Loucy (cell line): ENCODE measurements at regions not wholly inside any gene's neighbourhood (a gene's known extent, or its start where the extent isn't known, plus 50 kb on each side); places are given as distances from the start of the nearest gene placed in this dataset.

ENCODE experiments used
- H2AFZ ChIP-seq: fragments of 200-600 bp; sonication (generic); 2 replicates; pipeline ENCODE4 v1.6.0; 2016; ENCODE audit warnings: antibody characterized with exemption, mild to moderate bottlenecking, low read length, moderate library complexity
- H3F3A ChIP-seq: fragments of 200-600 bp; 2 replicates; pipeline ENCODE4 v1.6.0; 2016; ENCODE audit warnings: antibody characterized with exemption, low read depth, mild to moderate bottlenecking
- H3K27me3 ChIP-seq: fragments of 200-600 bp; sonication (generic); 2 replicates; pipeline ENCODE4 v1.6.1; 2014; ENCODE audit warnings: low read length, mild to moderate bottlenecking; ENCODE audit not compliant: insufficient read depth, poor library complexity, severe bottlenecking
- H3K36me3 ChIP-seq: fragments of 200-600 bp; sonication (generic); 2 replicates; pipeline ENCODE4 v1.6.1; 2016; ENCODE audit warnings: low read length; ENCODE audit not compliant: insufficient read depth
- H3K4me1 ChIP-seq: fragments of 200-600 bp; sonication (generic); 2 replicates; pipeline ENCODE4 v1.5.1; 2014; ENCODE audit warnings: low read length, mild to moderate bottlenecking; ENCODE audit not compliant: insufficient read depth, poor library complexity, severe bottlenecking
- H3K4me2 ChIP-seq: fragments of 200-600 bp; sonication (generic); 2 replicates; pipeline ENCODE4 v1.6.0; 2014; ENCODE audit warnings: antibody characterized with exemption, low read length, low read depth, mild to moderate bottlenecking; ENCODE audit not compliant: poor library complexity, severe bottlenecking
- H3K4me3 ChIP-seq: fragments of 200-600 bp; sonication (generic); 2 replicates; pipeline ENCODE4 v1.5.1; 2014; ENCODE audit warnings: low read length, mild to moderate bottlenecking, mixed read lengths; ENCODE audit not compliant: poor library complexity, severe bottlenecking
- H3K79me2 ChIP-seq: fragments of 200-600 bp; sonication (generic); 2 replicates; pipeline ENCODE4 v1.6.1; 2014; ENCODE audit warnings: low read length; ENCODE audit not compliant: insufficient read depth
- H3K9ac ChIP-seq: fragments of 200-600 bp; sonication (generic); 2 replicates; pipeline ENCODE4 v1.6.0; 2014; ENCODE audit warnings: mild to moderate bottlenecking, low read depth, low read length, moderate library complexity; ENCODE audit not compliant: poor library complexity, severe bottlenecking
- H3K9me2 ChIP-seq: fragments of 200-600 bp; sonication (generic); replicated peaks from 2 replicates; pipeline ENCODE4 v1.6.1; 2016; ENCODE audit warnings: low read depth, low read length, mixed read lengths
- H3K9me3 ChIP-seq: fragments of 200-600 bp; sonication (generic); 2 replicates; pipeline ENCODE4 v1.6.1; 2014; ENCODE audit warnings: mild to moderate bottlenecking, antibody characterized with exemption, low read length, low read depth; ENCODE audit not compliant: insufficient read depth
- H4K20me1 ChIP-seq: fragments of 200-600 bp; sonication (generic); 2 replicates; pipeline ENCODE4 v1.6.0; 2014; ENCODE audit warnings: antibody characterized with exemption, low read length, mild to moderate bottlenecking; ENCODE audit not compliant: insufficient read depth, poor library complexity, severe bottlenecking
- CTCF ChIP-seq: fragments of 200-600 bp; sonication (generic); conservative IDR thresholded peaks from 2 replicates; pipeline ENCODE4 v1.5.1; 2014; ENCODE audit warnings: mild to moderate bottlenecking, antibody characterized with exemption, low read length
- EZH2phosphoT487 ChIP-seq: fragments of 200-600 bp; IDR thresholded peaks from 2 replicates; pipeline ENCODE4 v1.6.1; 2018; ENCODE audit warnings: antibody characterized with exemption, mild to moderate bottlenecking, moderate library complexity, borderline replicate concordance

- H3K9ac ChIP-seq: no peak overlapping the region
- H2AFZ ChIP-seq: no peak overlapping the region
- no peak overlapping the region for H3K4me2 ChIP-seq
- no peaks in the 10 kb centered on the region for H4K20me1 ChIP-seq
- no peaks in the 10 kb centered on the region for H3F3A ChIP-seq
- H3K9me2 ChIP-seq: no peaks in the 10 kb centered on the region
- no peaks in the 10 kb centered on the region for H3K36me3 ChIP-seq
- no peak overlapping the region for H3K4me3 ChIP-seq
- no peaks in the 10 kb centered on the region for H3K4me1 ChIP-seq
- no peaks in the 10 kb centered on the region for H3K9me3 ChIP-seq
- H3K79me2 ChIP-seq: no peaks in the 10 kb centered on the region
- no peak for TF ChIP-seq CTCF
- no peak for TF ChIP-seq EZH2phosphoT487
- H3K27me3 ChIP-seq: no peaks in the 10 kb centered on the region
Measured at GRCh38 chr9:23307731-23308513, 518.1 kb downstream of the ELAVL2 start.

- Histone ChIP-seq H3K79me2 (no peaks in the 10 kb centered on the region), H3K36me3 (no peaks in the 10 kb centered on the region), H3K9me2 (no peaks in the 10 kb centered on the region), H3K27me3 (no peaks in the 10 kb centered on the region), H3K4me1 (no peaks in the 10 kb centered on the region), H4K20me1 (no peaks in the 10 kb centered on the region), H3K4me3 (no peak overlapping the region), H3F3A (no peaks in the 10 kb centered on the region), H3K9me3 (no peaks in the 10 kb centered on the region), H2AFZ (no peak overlapping the region), H3K4me2 (no peak overlapping the region), H3K9ac (no peak overlapping the region)
- TF ChIP-seq CTCF (no peak), EZH2phosphoT487 (no peak)
Measured at GRCh38 chr9:23309800-23310199, 516.2 kb downstream of the ELAVL2 start.

- Histone ChIP-seq H3K4me2 (no peak overlapping the region), H3K36me3 (no peaks in the 10 kb centered on the region), H4K20me1 (no peaks in the 10 kb centered on the region), H3K9me3 (no peaks in the 10 kb centered on the region), H2AFZ (no peak overlapping the region), H3K9me2 (no peaks in the 10 kb centered on the region), H3K9ac (no peak overlapping the region), H3F3A (no peaks in the 10 kb centered on the region), H3K4me3 (no peak overlapping the region), H3K79me2 (no peaks in the 10 kb centered on the region), H3K4me1 (no peaks in the 10 kb centered on the region), H3K27me3 (no peaks in the 10 kb centered on the region)
- TF ChIP-seq EZH2phosphoT487 (no peak), CTCF (no peak)
Measured at GRCh38 chr9:23314247-23314646, 511.8 kb downstream of the ELAVL2 start.
